ENCODE measurements at regions not wholly inside any gene's neighbourhood (a gene's known extent, or its start where the extent isn't known, plus 50 kb on each side); places are given as distances from the start of the nearest gene placed in this dataset.

- ATAC-seq (ENCODE audit: insufficient read depth, low FRiP score) (no peak), DNase-seq (no peak)
- Histone ChIP-seq H3K4me3 (no peak overlapping the region), H3K9me3 (ENCODE audit: control insufficient read depth in 4 of 4, insufficient read depth in 3 of 4, low read length in 3 of 4) (peaks cover 0 to 6% (median 0%) of the 10 kb centered on the region in 4 donors), H3K27me3 (ENCODE audit: control insufficient read depth in 3 of 3, insufficient read depth in 3 of 3, low read length in 2 of 3) (peaks cover 0 to 4% (median 0%) of the 10 kb centered on the region in 3 donors), H3K36me3 (ENCODE audit: control insufficient read depth in 4 of 4, insufficient read depth in 4 of 4, low read length in 4 of 4) (no peaks in the 10 kb centered on the region), H3K9ac (ENCODE audit: insufficient read depth in 1 of 2, low read length in 2 of 2) (no peak overlapping the region), H3K27ac (ENCODE audit: low read depth in 1 of 2, low read length in 1 of 2) (no peak overlapping the region), H3K4me1 (ENCODE audit: control insufficient read depth in 5 of 5, insufficient read depth in 5 of 5, low read length in 5 of 5) (no peaks in the 10 kb centered on the region)
- 89 to 91% methylated on average over 13 of the region's 13 CpGs for WGBS, 2 donors
- TF ChIP-seq CTCF (IDR thresholded peaks at IDR 0.05; ENCODE audit: control extremely low read depth, extremely low read depth): no peak
Observed at GRCh38 chr10:128499486-128499885, 373.3 kb upstream of the MKI67 start.

GRCh38 chr10:128499956-128500355 is 373.7 kb upstream of the MKI67 start:
- Histone ChIP-seq H3K4me3 (no peak overlapping the region), H3K9me3 (ENCODE audit: control insufficient read depth in 4 of 4, insufficient read depth in 3 of 4, low read length in 3 of 4) (peaks cover 0 to 6% (median 0%) of the 10 kb centered on the region in 4 donors), H3K27me3 (ENCODE audit: control insufficient read depth in 3 of 3, insufficient read depth in 3 of 3, low read length in 2 of 3) (peaks cover 0 to 4% (median 0%) of the 10 kb centered on the region in 3 donors), H3K27ac (ENCODE audit: low read depth in 1 of 2, low read length in 1 of 2) (no peak overlapping the region), H3K36me3 (ENCODE audit: control insufficient read depth in 4 of 4, insufficient read depth in 4 of 4, low read length in 4 of 4) (no peaks in the 10 kb centered on the region), H3K9ac (ENCODE audit: insufficient read depth in 1 of 2, low read length in 2 of 2) (no peak overlapping the region), H3K4me1 (ENCODE audit: control insufficient read depth in 5 of 5, insufficient read depth in 5 of 5, low read length in 5 of 5) (no peaks in the 10 kb centered on the region)
- ATAC-seq (ENCODE audit: insufficient read depth, low FRiP score) (no peak), DNase-seq (no peak)
- TF ChIP-seq CTCF (IDR thresholded peaks at IDR 0.05; ENCODE audit: control extremely low read depth, extremely low read depth): no peak
- 65 to 66% methylated on average over 12 of the region's 12 CpGs for WGBS, 2 donors

- no peak overlapping the region for H3K9ac ChIP-seq (ENCODE audit: insufficient read depth in 1 of 2, low read length in 2 of 2)
- TF ChIP-seq CTCF (IDR thresholded peaks at IDR 0.05; ENCODE audit: control extremely low read depth, extremely low read depth): no peak
- no peak overlapping the region for H3K4me3 ChIP-seq
- DNase-seq: no peak
- no peak overlapping the region for H3K27ac ChIP-seq (ENCODE audit: low read depth in 1 of 2, low read length in 1 of 2)
- H3K4me1 ChIP-seq (ENCODE audit: control insufficient read depth in 5 of 5, insufficient read depth in 5 of 5, low read length in 5 of 5): no peaks in the 10 kb centered on the region
- H3K9me3 ChIP-seq (ENCODE audit: control insufficient read depth in 4 of 4, insufficient read depth in 3 of 4, low read length in 3 of 4): peaks cover 0 to 6% (median 0%) of the 10 kb centered on the region in 4 donors
- 91 to 94% methylated on average over 18 of the region's 18 CpGs for WGBS, 2 donors
- ATAC-seq (ENCODE audit: insufficient read depth, low FRiP score): no peak
- no peaks in the 10 kb centered on the region for H3K36me3 ChIP-seq (ENCODE audit: control insufficient read depth in 4 of 4, insufficient read depth in 4 of 4, low read length in 4 of 4)
- peaks cover 0 to 4% (median 0%) of the 10 kb centered on the region in 3 donors for H3K27me3 ChIP-seq (ENCODE audit: control insufficient read depth in 3 of 3, insufficient read depth in 3 of 3, low read length in 2 of 3)
Observed at GRCh38 chr10:128500642-128501041, 374.4 kb upstream of the MKI67 start.

- DNase-seq: no peak
- H3K4me3 ChIP-seq: no peak overlapping the region
- H3K27ac ChIP-seq (ENCODE audit: low read depth in 1 of 2, low read length in 1 of 2): no peak overlapping the region
- TF ChIP-seq CTCF (IDR thresholded peaks at IDR 0.05; ENCODE audit: control extremely low read depth, extremely low read depth): no peak
- ATAC-seq (ENCODE audit: insufficient read depth, low FRiP score): no peak
- H3K9me3 ChIP-seq (ENCODE audit: control insufficient read depth in 4 of 4, insufficient read depth in 3 of 4, low read length in 3 of 4): peaks cover 0 to 8% (median 1%) of the 10 kb centered on the region in 4 donors
- no peaks in the 10 kb centered on the region for H3K36me3 ChIP-seq (ENCODE audit: control insufficient read depth in 4 of 4, insufficient read depth in 4 of 4, low read length in 4 of 4)
- 81 to 84% methylated on average over 6 of the region's 6 CpGs for WGBS, 2 donors
- peaks cover 0 to 4% (median 0%) of the 10 kb centered on the region in 3 donors for H3K27me3 ChIP-seq (ENCODE audit: control insufficient read depth in 3 of 3, insufficient read depth in 3 of 3, low read length in 2 of 3)
- H3K9ac ChIP-seq (ENCODE audit: insufficient read depth in 1 of 2, low read length in 2 of 2): no peak overlapping the region
- H3K4me1 ChIP-seq (ENCODE audit: control insufficient read depth in 5 of 5, insufficient read depth in 5 of 5, low read length in 5 of 5): no peaks in the 10 kb centered on the region
Observed at GRCh38 chr10:128505346-128505745, 379.1 kb upstream of the MKI67 start.

Data from lung (tissue), 11 donors.